Effector memory CD8-positive, alpha-beta T cell (primary cell): ENCODE measurements at regions not wholly inside any gene's neighbourhood (a gene's known extent, or its start where the extent isn't known, plus 50 kb on each side); places are given as distances from the start of the nearest gene placed in this dataset.
"Not testable (repeated sequence)": the region's sequence is repeated elsewhere in the genome, so short reads cannot be mapped to it uniquely, and the experiment has no call there.

Experiments
- ATAC-seq: fragments of 150-1000 bp; cut with Tn5 transposase; replicated peaks from 2 replicates; pipeline ENCODE4 v1.10.0; 2021; ENCODE audit warnings: mild to moderate bottlenecking, moderate library complexity
- DNase-seq, 3 experiments: peaks; one replicate each; pipeline ENCODE4 v3.0.0; 2021
- H3K27ac Mint-ChIP-seq, 2 donors: one replicate each; pipeline ENCODE4 v1.8.0; 2022; ENCODE audit warnings: mild to moderate bottlenecking in 2 of 2, mixed read lengths in 2 of 2, moderate library complexity in 2 of 2
- H3K27me3 Mint-ChIP-seq, 2 donors: one replicate each; pipeline ENCODE4 v1.8.0; 2022; ENCODE audit warnings: mixed read lengths in 2 of 2
- H3K36me3 Mint-ChIP-seq: one replicate; pipeline ENCODE4 v1.8.0; 2022; ENCODE audit warnings: mild to moderate bottlenecking, moderate library complexity, mixed read lengths; ENCODE audit not compliant: insufficient read depth
- H3K4me1 Mint-ChIP-seq, 2 donors: one replicate each; pipeline ENCODE4 v1.8.0; 2022; ENCODE audit warnings: low read depth in 2 of 2, mixed read lengths in 2 of 2
- H3K4me3 Mint-ChIP-seq, 2 donors: one replicate each; pipeline ENCODE4 v1.8.0; 2022; ENCODE audit warnings: mild to moderate bottlenecking in 2 of 2, mixed read lengths in 2 of 2, moderate library complexity in 2 of 2
- H3K9me3 Mint-ChIP-seq, 2 donors: one replicate each; pipeline ENCODE4 v1.8.0; 2022; ENCODE audit warnings: mixed read lengths in 2 of 2

GRCh38 chr9:62655705-62656104, 1465.9 kb downstream of the SPATA31A7 start:
- H3K4me1 Mint-ChIP-seq, H3K27me3 Mint-ChIP-seq, H3K9me3 Mint-ChIP-seq, H3K36me3 Mint-ChIP-seq, H3K27ac Mint-ChIP-seq, H3K4me3 Mint-ChIP-seq, ATAC-seq, DNase-seq: not testable (repeated sequence)

GRCh38 chr9:62662733-62663507, 1473.1 kb downstream of the SPATA31A7 start:
- not testable (repeated sequence) for H3K27me3 Mint-ChIP-seq, H3K4me3 Mint-ChIP-seq, H3K9me3 Mint-ChIP-seq, ATAC-seq, H3K4me1 Mint-ChIP-seq, DNase-seq, H3K36me3 Mint-ChIP-seq, H3K27ac Mint-ChIP-seq

- H3K36me3 Mint-ChIP-seq, ATAC-seq, DNase-seq: not testable (repeated sequence)
Measured at GRCh38 chr9:62663512-62663911, 1473.7 kb downstream of the SPATA31A7 start.

GRCh38 chr9:62667137-62667824, 1477.4 kb downstream of the SPATA31A7 start:
- not testable (repeated sequence) for ATAC-seq

More at GRCh38 chr9:62663512-62663911, 1473.7 kb downstream of the SPATA31A7 start:
- not testable (repeated sequence) for H3K4me1 Mint-ChIP-seq, H3K4me3 Mint-ChIP-seq, H3K27me3 Mint-ChIP-seq, H3K27ac Mint-ChIP-seq, H3K9me3 Mint-ChIP-seq

GRCh38 chr9:62677016-62677415, 1487.2 kb downstream of the SPATA31A7 start:
- ATAC-seq, H3K36me3 Mint-ChIP-seq, H3K27ac Mint-ChIP-seq, H3K27me3 Mint-ChIP-seq, H3K4me3 Mint-ChIP-seq, H3K4me1 Mint-ChIP-seq, DNase-seq, H3K9me3 Mint-ChIP-seq: not testable (repeated sequence)

More at GRCh38 chr9:62667137-62667824, 1477.4 kb downstream of the SPATA31A7 start:
- not testable (repeated sequence) for H3K36me3 Mint-ChIP-seq, H3K27me3 Mint-ChIP-seq, DNase-seq, H3K9me3 Mint-ChIP-seq, H3K4me1 Mint-ChIP-seq, H3K27ac Mint-ChIP-seq, H3K4me3 Mint-ChIP-seq

GRCh38 chr9:62678336-62678735, 1488.5 kb downstream of the SPATA31A7 start:
- H3K9me3 Mint-ChIP-seq, H3K4me1 Mint-ChIP-seq, H3K27me3 Mint-ChIP-seq, H3K36me3 Mint-ChIP-seq, H3K4me3 Mint-ChIP-seq, H3K27ac Mint-ChIP-seq, DNase-seq, ATAC-seq: not testable (repeated sequence)

GRCh38 chr9:62679020-62679419, 1489.2 kb downstream of the SPATA31A7 start:
- not testable (repeated sequence) for DNase-seq, H3K9me3 Mint-ChIP-seq, H3K27me3 Mint-ChIP-seq, H3K4me3 Mint-ChIP-seq, H3K4me1 Mint-ChIP-seq, H3K27ac Mint-ChIP-seq, H3K36me3 Mint-ChIP-seq
- peak; percentile 42 for ATAC-seq

- not testable (repeated sequence) for H3K4me3 Mint-ChIP-seq, H3K27ac Mint-ChIP-seq, H3K36me3 Mint-ChIP-seq, H3K4me1 Mint-ChIP-seq, DNase-seq, H3K27me3 Mint-ChIP-seq, H3K9me3 Mint-ChIP-seq, ATAC-seq
Measured at GRCh38 chr9:62684833-62685647, 1495.2 kb downstream of the SPATA31A7 start.

GRCh38 chr9:62686313-62686712, 1496.5 kb downstream of the SPATA31A7 start:
- H3K4me1 Mint-ChIP-seq, ATAC-seq, DNase-seq, H3K4me3 Mint-ChIP-seq, H3K27me3 Mint-ChIP-seq, H3K9me3 Mint-ChIP-seq, H3K36me3 Mint-ChIP-seq, H3K27ac Mint-ChIP-seq: not testable (repeated sequence)

GRCh38 chr9:62693019-62693418, 1503.2 kb downstream of the SPATA31A7 start:
- not testable (repeated sequence) for H3K36me3 Mint-ChIP-seq, H3K27me3 Mint-ChIP-seq, H3K27ac Mint-ChIP-seq, H3K4me3 Mint-ChIP-seq, ATAC-seq, H3K9me3 Mint-ChIP-seq, H3K4me1 Mint-ChIP-seq, DNase-seq

- not testable (repeated sequence) for H3K36me3 Mint-ChIP-seq, DNase-seq, ATAC-seq, H3K27me3 Mint-ChIP-seq, H3K27ac Mint-ChIP-seq, H3K9me3 Mint-ChIP-seq, H3K4me1 Mint-ChIP-seq, H3K4me3 Mint-ChIP-seq
Measured at GRCh38 chr9:62711317-62711716, 1521.5 kb downstream of the SPATA31A7 start.

GRCh38 chr9:62725580-62725979, 1535.7 kb downstream of the SPATA31A7 start:
- DNase-seq, H3K4me1 Mint-ChIP-seq, H3K27ac Mint-ChIP-seq, H3K9me3 Mint-ChIP-seq, H3K27me3 Mint-ChIP-seq, ATAC-seq, H3K4me3 Mint-ChIP-seq, H3K36me3 Mint-ChIP-seq: not testable (repeated sequence)

GRCh38 chr9:62730229-62731000, 1540.6 kb downstream of the SPATA31A7 start:
- H3K4me3 Mint-ChIP-seq, H3K4me1 Mint-ChIP-seq, DNase-seq, H3K36me3 Mint-ChIP-seq, H3K27ac Mint-ChIP-seq, H3K9me3 Mint-ChIP-seq, H3K27me3 Mint-ChIP-seq, ATAC-seq: not testable (repeated sequence)
